ENCODE measurements at regions not wholly inside any gene's neighbourhood (a gene's known extent, or its start where the extent isn't known, plus 50 kb on each side); places are given as distances from the start of the nearest gene placed in this dataset.

DNA sequence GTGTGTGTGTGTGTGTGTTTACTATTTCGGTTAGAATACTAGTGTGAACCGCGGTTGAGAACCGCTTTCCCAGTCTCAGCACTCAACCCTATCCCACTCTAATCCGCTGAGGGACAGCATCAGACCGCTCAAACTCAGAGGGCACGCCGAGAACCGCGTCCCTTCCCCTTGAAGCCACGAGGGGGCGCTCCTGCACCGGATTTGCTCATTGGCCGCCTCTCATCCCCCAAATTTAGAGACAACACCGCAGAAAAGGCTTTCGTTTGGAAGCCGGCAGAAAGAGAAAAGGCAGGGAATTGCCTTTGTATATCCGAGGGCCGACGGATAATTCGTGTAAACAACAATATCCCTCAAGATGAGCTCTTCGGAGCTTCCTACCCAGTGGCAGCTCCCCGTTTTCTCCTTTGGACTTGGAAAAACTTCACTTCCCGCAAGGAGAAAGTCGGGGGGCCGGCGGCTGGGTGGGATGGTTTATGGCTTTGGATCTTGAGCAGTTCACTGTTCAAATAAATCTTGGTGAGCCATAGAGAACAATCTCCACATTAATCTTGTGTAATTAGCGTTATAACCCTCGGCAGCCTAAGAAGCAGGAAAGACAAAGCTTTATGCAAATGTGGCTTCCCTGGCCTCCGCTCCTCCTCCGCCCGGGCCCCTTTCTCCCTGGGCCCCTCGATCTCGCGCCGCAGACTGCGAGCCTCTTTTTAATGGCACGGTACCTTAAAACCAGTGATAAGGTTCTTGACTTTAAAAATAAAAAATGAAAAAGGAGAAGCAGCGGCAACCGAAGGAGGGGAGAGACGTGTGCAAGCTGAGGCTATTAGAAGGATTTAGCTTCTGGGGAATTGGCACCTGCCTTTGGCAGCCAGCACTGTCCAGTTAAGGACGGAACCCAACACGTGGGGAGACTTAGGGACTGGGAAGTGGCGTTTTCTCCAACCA, 296.8 kb downstream of the PARP8 start:
- intact Hi-C loops (cut with DNase I): no loop called here
- ATAC-seq: peak; percentile 83
- peak; percentile 84 for DNase-seq (ENCODE audit: low spot score)

GRCh38 chr5:50963971-50964745, 297.7 kb downstream of the PARP8 start:
- no peak for ATAC-seq
- intact Hi-C loops (cut with DNase I): no loop called here
- no peak for DNase-seq (ENCODE audit: low spot score)

DNA sequence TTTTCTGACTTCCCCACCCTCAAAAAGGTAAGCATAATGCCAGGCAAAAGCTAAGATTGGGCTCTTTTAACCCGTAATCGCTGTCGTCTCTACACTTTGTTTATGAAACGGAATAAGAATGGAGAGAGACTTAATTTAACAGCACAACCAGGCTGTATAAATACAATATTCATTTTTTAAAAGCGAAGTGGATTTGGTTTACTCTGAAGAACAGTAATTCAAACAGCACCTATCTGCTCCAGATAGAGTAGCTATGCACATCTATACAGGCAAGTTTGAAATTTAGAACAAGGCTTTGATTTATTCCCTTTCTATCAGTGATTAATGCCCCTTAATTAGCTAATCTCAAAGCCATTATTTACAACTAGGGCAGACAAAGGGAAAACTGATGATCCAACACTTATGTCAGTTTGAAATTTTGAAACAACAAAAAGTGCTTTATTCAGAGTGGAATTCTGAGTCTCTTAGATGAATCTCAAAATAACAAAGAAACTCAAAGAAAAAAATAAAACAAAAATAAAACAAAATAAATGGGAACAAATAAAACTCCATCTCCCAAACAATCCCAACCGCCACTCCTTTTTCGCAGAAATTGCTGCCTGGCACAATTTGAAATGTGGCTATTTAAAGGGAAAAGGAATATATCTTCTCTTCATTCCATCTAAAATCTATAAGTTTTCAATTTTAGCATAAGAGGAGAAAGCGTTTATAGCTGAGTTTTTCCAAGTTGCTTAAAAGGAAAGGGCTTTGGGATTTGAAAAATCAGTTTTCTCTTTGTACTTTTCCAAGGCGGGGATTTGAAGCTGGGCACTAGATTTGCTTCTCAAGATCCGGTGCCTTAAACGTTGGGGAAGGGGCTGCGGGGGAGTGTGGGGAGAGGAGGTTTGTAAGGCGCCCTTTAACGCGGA, 298.6 kb downstream of the PARP8 start:
- intact Hi-C loops (cut with DNase I): no loop called here
- ATAC-seq: no peak
- DNase-seq (ENCODE audit: low spot score): no peak

GRCh38 chr5:50965654-50966375, 299.4 kb downstream of the PARP8 start:
- DNase-seq (ENCODE audit: low spot score) (no peak), ATAC-seq (no peak)
- intact Hi-C loops (cut with DNase I): no loop called here

GRCh38 chr5:50967009-50967562, 300.6 kb downstream of the PARP8 start:
- DNase-seq (ENCODE audit: low spot score): no peak
- no peak for ATAC-seq
- intact Hi-C loops (cut with DNase I): no loop called here

DNA sequence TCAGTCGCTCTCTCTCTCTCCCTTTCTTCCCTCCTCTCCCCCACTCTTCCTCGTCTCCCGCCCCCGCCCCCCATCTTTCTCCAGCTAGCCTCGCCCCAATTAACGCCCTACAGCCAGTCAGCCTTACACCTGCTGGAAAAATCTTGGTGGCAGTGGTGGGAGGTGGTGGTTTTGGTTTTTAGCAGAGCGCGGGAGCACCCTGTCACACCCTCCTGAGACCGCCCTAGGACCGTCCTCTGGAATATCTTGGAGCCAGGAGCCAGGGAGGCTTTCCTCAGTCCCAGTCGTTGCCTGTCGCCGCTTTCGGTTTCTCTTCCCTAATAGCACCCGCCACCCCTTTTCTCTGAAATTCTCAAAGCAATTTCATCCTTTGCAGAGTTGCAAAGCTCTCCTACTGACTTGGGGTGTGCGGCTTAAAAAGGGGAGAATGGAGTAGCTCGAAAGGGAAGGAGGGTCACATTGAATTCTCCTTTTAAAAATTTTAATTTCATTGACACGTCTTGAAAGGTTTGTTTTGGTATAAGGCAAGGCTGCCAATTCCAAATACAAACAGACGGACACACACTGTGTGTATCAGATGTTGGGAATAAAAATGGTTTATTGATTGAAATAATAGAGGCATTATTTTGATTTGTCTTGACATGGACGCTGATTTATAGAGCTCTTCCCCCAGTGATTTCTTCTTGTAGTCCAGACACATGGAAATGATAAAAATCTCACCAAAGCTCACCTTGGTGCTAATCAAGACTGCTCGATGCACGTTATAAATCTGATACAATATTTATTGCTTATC, 301.3 kb downstream of the PARP8 start:
- no peak for DNase-seq (ENCODE audit: low spot score)
- peak; percentile 31 for ATAC-seq
- intact Hi-C loops (cut with DNase I): no loop called here

GRCh38 chr5:50968356-50969149, 302.1 kb downstream of the PARP8 start:
- DNase-seq (ENCODE audit: low spot score) (no peak), ATAC-seq (no peak)
- intact Hi-C loops (cut with DNase I): no loop called here

GRCh38 chr5:50969151-50970031, 303.0 kb downstream of the PARP8 start:
- DNase-seq (ENCODE audit: low spot score) (peak; percentile 58), ATAC-seq (peak; percentile 44)
- intact Hi-C loops (cut with DNase I): no loop called here

GRCh38 chr5:50975840-50976239, 309.4 kb downstream of the PARP8 start:
- intact Hi-C loops (cut with DNase I): no loop called here
- ATAC-seq (no peak), DNase-seq (ENCODE audit: low spot score) (no peak)

DNA sequence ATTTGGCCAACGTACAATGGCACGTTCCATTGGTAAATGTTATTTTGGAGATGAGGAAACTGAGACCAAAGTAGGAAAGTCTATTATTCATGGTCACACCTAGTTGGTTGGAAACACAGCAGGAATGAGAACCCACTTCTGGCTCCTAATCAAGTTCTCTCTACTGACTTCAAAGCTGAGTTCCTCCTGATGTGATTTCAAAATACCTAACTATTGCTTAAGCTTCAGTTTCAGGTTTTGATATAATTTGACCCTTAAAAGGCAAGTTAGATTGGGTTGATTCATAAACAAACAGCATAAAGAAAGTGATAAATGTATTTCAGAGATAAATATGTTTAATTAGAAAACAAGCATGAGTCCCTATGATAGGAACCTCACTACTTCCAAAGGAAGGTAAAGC, 312.5 kb downstream of the PARP8 start:
- DNase-seq (ENCODE audit: low spot score) (no peak), ATAC-seq (no peak)
- intact Hi-C loops (cut with DNase I): no loop called here

DNA sequence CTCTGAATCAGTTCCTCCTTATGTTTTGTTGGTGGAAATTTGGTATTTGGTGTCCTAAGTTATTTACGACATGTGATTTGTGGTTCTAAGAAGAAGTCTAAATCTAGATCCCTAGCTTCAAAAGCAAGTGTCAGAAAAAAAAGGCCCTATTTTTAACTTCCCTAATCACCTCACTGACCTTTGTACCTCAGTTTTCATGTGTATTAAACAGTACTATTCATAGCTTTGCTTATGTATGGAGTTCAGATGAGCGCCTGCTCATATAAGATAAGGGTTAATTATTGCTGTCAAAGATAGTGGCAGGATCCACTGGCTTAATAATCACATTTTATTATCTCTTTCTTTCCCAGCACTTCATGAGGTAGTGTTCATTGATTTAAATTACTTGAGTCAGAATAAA, 318.2 kb downstream of the PARP8 start:
- ATAC-seq (no peak), DNase-seq (ENCODE audit: low spot score) (no peak)
- intact Hi-C loops (cut with DNase I): no loop called here

DNA sequence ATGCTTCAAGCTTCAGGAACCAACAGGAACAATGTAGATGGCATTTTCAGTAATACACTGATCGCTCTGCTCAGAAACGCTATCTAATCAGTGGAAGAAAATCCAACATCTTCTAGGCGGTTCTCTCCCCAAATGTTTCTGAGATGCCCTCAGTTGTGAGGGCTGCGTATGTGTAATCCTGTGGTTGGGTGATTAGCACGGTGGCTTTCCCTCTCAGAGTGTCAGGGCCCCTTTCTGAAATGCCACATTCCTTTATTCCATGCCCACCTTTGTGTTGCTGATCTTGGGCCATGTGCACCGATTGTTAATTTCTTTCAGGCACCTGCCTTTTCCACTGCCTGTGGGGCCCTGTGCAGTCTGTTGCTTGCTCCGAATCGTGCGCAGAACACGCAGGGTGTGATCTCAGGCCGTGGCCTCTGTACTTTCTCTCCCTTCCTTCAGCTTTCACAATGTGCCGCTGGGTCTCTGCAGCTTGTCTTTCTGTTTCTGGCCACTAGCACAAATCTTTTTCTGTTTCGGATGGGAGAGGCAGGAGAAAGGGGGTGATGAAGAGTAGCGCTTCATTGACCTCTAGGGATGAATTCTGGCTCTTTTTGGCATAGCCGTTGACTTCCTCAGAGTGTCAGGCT, 324.0 kb downstream of the PARP8 start:
- intact Hi-C loops (cut with DNase I): no loop called here

DNA sequence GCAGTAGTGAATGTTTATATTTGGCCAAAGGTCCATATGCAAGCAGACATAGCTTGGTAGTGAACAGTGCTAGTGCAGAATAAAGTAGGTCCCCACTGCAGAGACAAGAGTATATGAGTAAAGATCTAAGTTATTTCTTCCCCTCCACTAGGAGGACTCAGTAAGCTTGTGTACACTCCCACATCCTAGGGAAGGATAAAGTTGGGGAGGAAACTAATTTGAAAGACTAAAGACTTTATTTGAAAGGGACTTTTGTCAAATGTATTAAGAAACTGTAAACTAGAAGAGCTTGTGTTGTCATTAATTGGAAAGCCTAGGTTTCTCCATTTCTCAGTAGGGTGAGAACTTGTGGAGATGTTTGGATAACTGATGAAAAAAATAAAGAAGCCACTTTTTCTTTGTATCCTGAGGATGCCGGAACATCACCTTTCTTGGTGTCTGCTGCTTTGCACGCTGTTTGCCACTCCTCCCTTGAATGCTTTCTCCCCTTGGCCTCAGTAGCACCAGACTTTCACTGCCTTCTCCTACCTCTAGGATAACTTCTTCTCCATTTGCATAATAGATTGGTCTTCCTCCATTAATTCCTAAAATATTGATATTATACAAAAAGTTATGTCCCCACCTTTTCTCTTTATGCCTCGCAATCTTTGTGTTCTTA, 329.0 kb downstream of the PARP8 start:
- no peak for ATAC-seq
- DNase-seq (ENCODE audit: low spot score): no peak
- intact Hi-C loops (cut with DNase I): no loop called here

More for the DNA sequence above, 324.0 kb downstream of the PARP8 start:
- ATAC-seq (no peak), DNase-seq (ENCODE audit: low spot score) (no peak)

- no peak for DNase-seq (ENCODE audit: low spot score)
- no peak for ATAC-seq
- intact Hi-C loops (cut with DNase I): no loop called here
Observed at GRCh38 chr5:51001227-51001923, 334.9 kb downstream of the PARP8 start.
